SK-N-SH (cell line): ENCODE measurements at regions not wholly inside any gene's neighbourhood (a gene's known extent, or its start where the extent isn't known, plus 50 kb on each side); places are given as distances from the start of the nearest gene placed in this dataset.

Experiments
- CHD2 ChIP-seq: fragments of 150-350 bp; IDR thresholded peaks from 2 replicates; pipeline ENCODE4 v1.6.1; 2018; ENCODE audit warnings: low read length; ENCODE audit not compliant: partially characterized antibody
- CTCF ChIP-seq: fragments of 200-600 bp; sonication (generic); IDR thresholded peaks from 2 replicates; pipeline ENCODE4 v1.6.1; 2017; ENCODE audit warnings: antibody characterized with exemption, mild to moderate bottlenecking, moderate library complexity
- EP300 ChIP-seq, 2 experiments: IDR thresholded peaks; 2 replicates each; pipeline versions ENCODE4 v1.4.0 to v1.6.1; 2012; ENCODE audit warnings: borderline replicate concordance in 1 of 2, low read depth in 1 of 2, low read length in 1 of 2
- EZH2phosphoT487 ChIP-seq: fragments of 200-600 bp; sonication (generic); IDR thresholded peaks from 2 replicates; pipeline ENCODE4 v1.6.1; 2017; ENCODE audit warnings: low read depth, mixed run types, mild to moderate bottlenecking, antibody characterized with exemption, moderate library complexity, borderline replicate concordance
- POLR2AphosphoS5 ChIP-seq: IDR thresholded peaks from 2 replicates; pipeline ENCODE4 v1.6.1; 2012; ENCODE audit warnings: low read depth, low read length
- RAD21 ChIP-seq: IDR thresholded peaks from 2 replicates; pipeline ENCODE4 v1.6.1; 2012; ENCODE audit warnings: mild to moderate bottlenecking, low read length
- SMC3 ChIP-seq: IDR thresholded peaks from 2 replicates; pipeline ENCODE4 v1.6.1; 2012; ENCODE audit warnings: low read depth, low read length, improper control_type of control experiment
- YY1 ChIP-seq: IDR thresholded peaks from 2 replicates; pipeline ENCODE4 v1.4.0; 2012; ENCODE audit warnings: low read depth, mild to moderate bottlenecking
- ZBTB33 ChIP-seq: IDR thresholded peaks from 2 replicates; pipeline ENCODE4 v1.4.0; 2012; ENCODE audit warnings: low read depth, borderline replicate concordance

GRCh38 chr1:55520861-55521260 is 305.7 kb upstream of the USP24 start:
- TF ChIP-seq SMC3 (no peak), CTCF (no peak), RAD21 (no peak), YY1 (no peak), CHD2 (no peak), EP300 (IDR thresholded peaks at IDR 0.05; ENCODE audit: borderline replicate concordance in 1 of 2, low read depth in 1 of 2, low read length in 1 of 2) (no peak), POLR2AphosphoS5 (no peak), EZH2phosphoT487 (no peak), ZBTB33 (no peak)
